ENCODE measurements at regions not wholly inside any gene's neighbourhood (a gene's known extent, or its start where the extent isn't known, plus 50 kb on each side); places are given as distances from the start of the nearest gene placed in this dataset.
"Not testable (repeated sequence)": the region's sequence is repeated elsewhere in the genome, so short reads cannot be mapped to it uniquely, and the experiment has no call there.

DNA sequence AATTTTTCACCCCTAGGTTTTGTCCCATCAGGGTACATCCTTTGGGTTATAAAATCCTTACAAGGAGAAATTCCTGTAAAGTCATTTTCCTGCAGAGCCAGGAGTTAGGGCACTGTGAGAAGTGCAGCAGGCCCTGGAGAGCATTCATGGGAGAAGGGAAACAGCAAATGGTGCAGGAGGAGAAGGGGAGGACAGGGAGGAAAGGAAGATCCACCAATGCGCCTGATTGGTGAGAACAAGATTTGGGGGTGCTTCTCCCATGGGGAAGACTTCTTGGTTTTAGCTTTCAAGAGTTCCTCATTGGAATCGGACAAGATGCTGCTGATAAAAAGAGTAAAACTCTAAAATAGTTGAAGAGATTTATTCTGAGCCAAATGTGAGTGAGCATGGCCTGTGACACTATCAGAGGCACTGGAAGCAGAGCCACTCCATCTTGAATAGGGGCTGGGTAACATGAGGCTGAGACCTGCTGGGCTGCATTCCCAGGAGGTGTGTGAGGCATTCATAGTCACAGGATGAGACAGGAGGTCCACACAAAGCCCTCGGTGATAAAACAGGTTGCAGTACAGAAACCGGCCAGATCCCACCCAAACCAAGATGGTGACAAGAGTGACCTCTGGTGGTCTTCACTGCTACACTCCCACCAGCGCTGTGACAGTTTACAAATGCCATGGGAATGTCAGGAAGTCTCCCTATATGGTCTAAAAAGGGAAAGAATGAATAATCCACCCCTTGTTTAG is 305.5 kb upstream of the USP9Y start:
- TF ChIP-seq, protein P1, sequence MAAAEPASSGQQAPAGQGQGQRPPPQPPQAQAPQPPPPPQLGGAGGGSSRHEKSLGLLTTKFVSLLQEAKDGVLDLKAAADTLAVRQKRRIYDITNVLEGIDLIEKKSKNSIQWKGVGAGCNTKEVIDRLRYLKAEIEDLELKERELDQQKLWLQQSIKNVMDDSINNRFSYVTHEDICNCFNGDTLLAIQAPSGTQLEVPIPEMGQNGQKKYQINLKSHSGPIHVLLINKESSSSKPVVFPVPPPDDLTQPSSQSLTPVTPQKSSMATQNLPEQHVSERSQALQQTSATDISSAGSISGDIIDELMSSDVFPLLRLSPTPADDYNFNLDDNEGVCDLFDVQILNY (CRISPR knock-in tag; IDR thresholded peaks at IDR 0.05) = not testable (repeated sequence)
- TF ChIP-seq, protein P2, sequence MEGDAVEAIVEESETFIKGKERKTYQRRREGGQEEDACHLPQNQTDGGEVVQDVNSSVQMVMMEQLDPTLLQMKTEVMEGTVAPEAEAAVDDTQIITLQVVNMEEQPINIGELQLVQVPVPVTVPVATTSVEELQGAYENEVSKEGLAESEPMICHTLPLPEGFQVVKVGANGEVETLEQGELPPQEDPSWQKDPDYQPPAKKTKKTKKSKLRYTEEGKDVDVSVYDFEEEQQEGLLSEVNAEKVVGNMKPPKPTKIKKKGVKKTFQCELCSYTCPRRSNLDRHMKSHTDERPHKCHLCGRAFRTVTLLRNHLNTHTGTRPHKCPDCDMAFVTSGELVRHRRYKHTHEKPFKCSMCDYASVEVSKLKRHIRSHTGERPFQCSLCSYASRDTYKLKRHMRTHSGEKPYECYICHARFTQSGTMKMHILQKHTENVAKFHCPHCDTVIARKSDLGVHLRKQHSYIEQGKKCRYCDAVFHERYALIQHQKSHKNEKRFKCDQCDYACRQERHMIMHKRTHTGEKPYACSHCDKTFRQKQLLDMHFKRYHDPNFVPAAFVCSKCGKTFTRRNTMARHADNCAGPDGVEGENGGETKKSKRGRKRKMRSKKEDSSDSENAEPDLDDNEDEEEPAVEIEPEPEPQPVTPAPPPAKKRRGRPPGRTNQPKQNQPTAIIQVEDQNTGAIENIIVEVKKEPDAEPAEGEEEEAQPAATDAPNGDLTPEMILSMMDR (IDR thresholded peaks at IDR 0.05) = not testable (repeated sequence)
- not testable (repeated sequence) for TF ChIP-seq RELA (CRISPR knock-in tag; IDR thresholded peaks at IDR 0.05; ENCODE audit: borderline replicate concordance); NR3C1 (CRISPR knock-in tag; conservative IDR thresholded peaks at IDR 0.05; ENCODE audit: low read depth)
- TF ChIP-seq, protein P3, sequence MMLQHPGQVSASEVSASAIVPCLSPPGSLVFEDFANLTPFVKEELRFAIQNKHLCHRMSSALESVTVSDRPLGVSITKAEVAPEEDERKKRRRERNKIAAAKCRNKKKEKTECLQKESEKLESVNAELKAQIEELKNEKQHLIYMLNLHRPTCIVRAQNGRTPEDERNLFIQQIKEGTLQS (CRISPR knock-in tag; conservative IDR thresholded peaks at IDR 0.05) = not testable (repeated sequence)
